ENCODE measurements at regions not wholly inside any gene's neighbourhood (a gene's known extent, or its start where the extent isn't known, plus 50 kb on each side); places are given as distances from the start of the nearest gene placed in this dataset.
A peak's percentile ranks its signal among the peaks of the same experiment; 100 is the strongest.

- CTCF ChIA-PET: no interaction called here
- no peak for DNase-seq (ENCODE audit: extremely low spot score)
- POLR2A ChIA-PET: interaction anchor here (1.0 kb wide), 1 partner anchor 48 kb away, joined by 3 read pairs; no protein-coding TSS in a partner anchor
- TF ChIP-seq NFRKB (IDR thresholded peaks at IDR 0.05) (no peak), LEF1 (IDR thresholded peaks at IDR 0.05; ENCODE audit: borderline replicate concordance) (no peak), PKNOX1 (IDR thresholded peaks at IDR 0.05) (no peak), TARDBP (IDR thresholded peaks at IDR 0.05) (no peak), SP1 (IDR thresholded peaks at IDR 0.05) (no peak), FOXA1 (IDR thresholded peaks at IDR 0.05) (no peak), FOXM1 (IDR thresholded peaks at IDR 0.05; ENCODE audit: borderline replicate concordance) (no peak), CTBP1 (IDR thresholded peaks at IDR 0.05; ENCODE audit: borderline replicate concordance) (no peak), ZNF384 (IDR thresholded peaks at IDR 0.05) (no peak), ARNT (IDR thresholded peaks at IDR 0.05) (no peak), FOXK2 (IDR thresholded peaks at IDR 0.05) (no peak), SUZ12 (IDR thresholded peaks at IDR 0.05) (no peak), BHLHE40 (IDR thresholded peaks at IDR 0.05; ENCODE audit: borderline replicate concordance) (no peak), HDGF (IDR thresholded peaks at IDR 0.05; ENCODE audit: borderline replicate concordance) (no peak), ELF4 (IDR thresholded peaks at IDR 0.05) (no peak), L3MBTL2 (conservative IDR thresholded peaks at IDR 0.05) (no peak)
These were observed 57.3 kb downstream of the HHEX start for GRCh38 chr10:92747066-92747465.

- POLR2A ChIA-PET: interaction anchor here (1.0 kb wide), 1 partner anchor 48 kb away, joined by 3 read pairs; no protein-coding TSS in a partner anchor
- TF ChIP-seq LEF1 (IDR thresholded peaks at IDR 0.05; ENCODE audit: borderline replicate concordance) (no peak), ZNF384 (IDR thresholded peaks at IDR 0.05) (no peak), NFRKB (IDR thresholded peaks at IDR 0.05) (no peak), FOXK2 (IDR thresholded peaks at IDR 0.05) (no peak), L3MBTL2 (conservative IDR thresholded peaks at IDR 0.05) (no peak), HDGF (IDR thresholded peaks at IDR 0.05; ENCODE audit: borderline replicate concordance) (no peak), BHLHE40 (IDR thresholded peaks at IDR 0.05; ENCODE audit: borderline replicate concordance) (no peak), SUZ12 (IDR thresholded peaks at IDR 0.05) (no peak), PKNOX1 (IDR thresholded peaks at IDR 0.05) (no peak), ELF4 (IDR thresholded peaks at IDR 0.05) (no peak), ARNT (IDR thresholded peaks at IDR 0.05) (no peak), FOXA1 (IDR thresholded peaks at IDR 0.05) (no peak), FOXM1 (IDR thresholded peaks at IDR 0.05; ENCODE audit: borderline replicate concordance) (no peak), SP1 (IDR thresholded peaks at IDR 0.05) (no peak), CTBP1 (IDR thresholded peaks at IDR 0.05; ENCODE audit: borderline replicate concordance) (no peak), TARDBP (IDR thresholded peaks at IDR 0.05) (no peak)
- CTCF ChIA-PET: no interaction called here
- DNase-seq (ENCODE audit: extremely low spot score): no peak
These were observed 57.8 kb downstream of the HHEX start for GRCh38 chr10:92747600-92747999.

GRCh38 chr10:92750791-92751533, 61.2 kb downstream of the HHEX start:
- ChIA-PET CTCF (no interaction called here), POLR2A (no interaction called here)
- TF ChIP-seq FOXA1 (IDR thresholded peaks at IDR 0.05): no peak
- TF ChIP-seq FOXK2 (IDR thresholded peaks at IDR 0.05): no peak
- no peak for TF ChIP-seq ARNT (IDR thresholded peaks at IDR 0.05)
- TF ChIP-seq LEF1 (IDR thresholded peaks at IDR 0.05; ENCODE audit: borderline replicate concordance): no peak
- TF ChIP-seq CTBP1 (IDR thresholded peaks at IDR 0.05; ENCODE audit: borderline replicate concordance): no peak
- no peak for TF ChIP-seq HDGF (IDR thresholded peaks at IDR 0.05; ENCODE audit: borderline replicate concordance)
- no peak for DNase-seq (ENCODE audit: extremely low spot score)

- CTCF ChIA-PET: no interaction called here
- POLR2A ChIA-PET: no interaction called here
- DNase-seq (ENCODE audit: extremely low spot score): no peak
- TF ChIP-seq ZNF384 (IDR thresholded peaks at IDR 0.05) (no peak), LEF1 (IDR thresholded peaks at IDR 0.05; ENCODE audit: borderline replicate concordance) (no peak), ELF4 (IDR thresholded peaks at IDR 0.05) (no peak), CTBP1 (IDR thresholded peaks at IDR 0.05; ENCODE audit: borderline replicate concordance) (no peak), FOXA1 (IDR thresholded peaks at IDR 0.05) (no peak)
These were observed 61.7 kb downstream of the HHEX start for GRCh38 chr10:92751534-92751811.

- POLR2A ChIA-PET: no interaction called here
- TF ChIP-seq LEF1 (IDR thresholded peaks at IDR 0.05; ENCODE audit: borderline replicate concordance): no peak
- TF ChIP-seq FOXM1 (IDR thresholded peaks at IDR 0.05; ENCODE audit: borderline replicate concordance): no peak
- TF ChIP-seq CTBP1 (IDR thresholded peaks at IDR 0.05; ENCODE audit: borderline replicate concordance): no peak
- TF ChIP-seq SUZ12 (IDR thresholded peaks at IDR 0.05): no peak
- no peak for TF ChIP-seq FOXK2 (IDR thresholded peaks at IDR 0.05)
- no peak for TF ChIP-seq L3MBTL2 (conservative IDR thresholded peaks at IDR 0.05)
- no peak for TF ChIP-seq ELF4 (IDR thresholded peaks at IDR 0.05)
- no peak for TF ChIP-seq FOXA1 (IDR thresholded peaks at IDR 0.05)
- no peak for TF ChIP-seq ARNT (IDR thresholded peaks at IDR 0.05)
- TF ChIP-seq BHLHE40 (IDR thresholded peaks at IDR 0.05; ENCODE audit: borderline replicate concordance): no peak
- TF ChIP-seq PKNOX1 (IDR thresholded peaks at IDR 0.05): no peak
- TF ChIP-seq HDGF (IDR thresholded peaks at IDR 0.05; ENCODE audit: borderline replicate concordance): no peak
- TF ChIP-seq ZNF384 (IDR thresholded peaks at IDR 0.05): no peak
- no peak for TF ChIP-seq TARDBP (IDR thresholded peaks at IDR 0.05)
- no peak for DNase-seq (ENCODE audit: extremely low spot score)
- CTCF ChIA-PET: interaction anchor here (0.6 kb wide), 1 partner anchor 10 kb away, joined by 5 read pairs; no protein-coding TSS in a partner anchor
These were observed 62.1 kb downstream of the HHEX start for GRCh38 chr10:92751827-92752226.

- ChIA-PET CTCF (no interaction called here), POLR2A (no interaction called here)
- no peak for TF ChIP-seq ZNF384 (IDR thresholded peaks at IDR 0.05)
- peak; percentile 37; the same call in 1 of the 2 replicates for TF ChIP-seq L3MBTL2 (conservative IDR thresholded peaks at IDR 0.05)
- no peak for DNase-seq (ENCODE audit: extremely low spot score)
These were observed 64.1 kb downstream of the HHEX start for GRCh38 chr10:92753865-92754264.
